ENCODE measurements at regions not wholly inside any gene's neighbourhood (a gene's known extent, or its start where the extent isn't known, plus 50 kb on each side); places are given as distances from the start of the nearest gene placed in this dataset.

- DNase-seq (ENCODE audit: low read depth in 1 of 2, low spot score in 2 of 2) (no peak), FAIRE-seq (no peak)
- H3K4me1 ChIP-seq (replicated peaks in 1 of 4; ENCODE audit: control insufficient read depth in 3 of 4, insufficient read depth in 4 of 4, low read length in 3 of 4): peaks cover 0 to 6% (median 1%) of the 10 kb centered on the region in 4 experiments; a peak in 2 of 7 replicates
- no peak overlapping the region for H2BK120ac ChIP-seq (replicated peaks; ENCODE audit: low read depth, low read length)
- ChIA-PET CTCF (ENCODE audit: partially characterized antibody) (interaction anchor here (0.6 to 2.3 kb wide), 11 partner anchors 9 to 343 kb away, joined by 3 to 11 read pairs (median 4); no protein-coding TSS in a partner anchor), POLR2A (ENCODE audit: partially characterized antibody) (no interaction called here)
- H3K4me3 ChIP-seq (ENCODE audit: extremely low read depth in 1 of 4, insufficient read depth in 2 of 4, low read depth in 3 of 4, low read length in 4 of 4): no peak overlapping the region
- H3K23ac ChIP-seq (ENCODE audit: insufficient read length): no peak overlapping the region
- no peaks in the 10 kb centered on the region for H3K9me3 ChIP-seq (ENCODE audit: insufficient read depth in 2 of 2, low read depth in 1 of 2, low read length in 1 of 2)
- no peak overlapping the region for H2AK5ac ChIP-seq (ENCODE audit: low read depth, low read length)
- no peak overlapping the region for H3K4me2 ChIP-seq (ENCODE audit: insufficient read depth in 1 of 2, low read depth in 2 of 2, low read length in 2 of 2)
- no peaks in the 10 kb centered on the region for H3K23me2 ChIP-seq (ENCODE audit: low read depth, low read length)
- H2BK12ac ChIP-seq (ENCODE audit: low read depth, low read length): peak overlapping the region; percentile 90; the same call in 1 of the 2 replicates
- 0 out of 2 replicates have a peak overlapping the region, but pooled peaks have one; percentile 81 for H2BK15ac ChIP-seq (ENCODE audit: low read length)
- no peak overlapping the region for H3K9ac ChIP-seq (replicated peaks in 1 of 4; ENCODE audit: extremely low read depth in 1 of 4, low read depth in 3 of 4, low read length in 3 of 4)
- H4K8ac ChIP-seq (ENCODE audit: extremely low read depth, insufficient read depth, low read length): no peak overlapping the region
- H3K36me3 ChIP-seq (ENCODE audit: control insufficient read depth in 2 of 4, insufficient read depth in 4 of 4, low read length in 3 of 4): no peaks in the 10 kb centered on the region
- H3K18ac ChIP-seq (ENCODE audit: extremely low read depth, low read length): peak overlapping the region; percentile 87
- no peaks in the 10 kb centered on the region for H3K79me2 ChIP-seq (ENCODE audit: control insufficient read depth in 1 of 2, insufficient read depth in 2 of 2, low read length in 2 of 2)
- TF ChIP-seq RAD21 (IDR thresholded peaks at IDR 0.05 in 1 of 2, conservative IDR thresholded peaks at IDR 0.05 in 1 of 2; ENCODE audit: low read depth in 2 of 2, low read length in 2 of 2): peak; percentile 44 to 55
- peak; percentile 36 to 61 (median 45) for TF ChIP-seq CTCF (IDR thresholded peaks at IDR 0.05; ENCODE audit: control extremely low read depth in 1 of 3, insufficient read depth in 1 of 3, low read depth in 1 of 3, low read length in 3 of 3)
- no peak for TF ChIP-seq BACH1 (IDR thresholded peaks at IDR 0.05; ENCODE audit: low read length)
- H3K27ac ChIP-seq (ENCODE audit: low read depth, low read length): no peak overlapping the region
- H4K91ac ChIP-seq (replicated peaks; ENCODE audit: insufficient read length, low read length): no peak overlapping the region
- no peak overlapping the region for H2AFZ ChIP-seq (ENCODE audit: low read length)
- no peaks in the 10 kb centered on the region for H3K27me3 ChIP-seq (replicated peaks in 1 of 4; ENCODE audit: control insufficient read depth in 3 of 4, extremely low read depth in 1 of 4, insufficient read depth in 3 of 4, low read length in 3 of 4)
- no peaks in the 10 kb centered on the region for H3K79me1 ChIP-seq (ENCODE audit: low read depth, low read length)
- no peak overlapping the region for H4K5ac ChIP-seq (ENCODE audit: insufficient read length, low read depth, low read length)
- peak overlapping the region; percentile 75; the same call in 1 of the 2 replicates for H2BK5ac ChIP-seq (ENCODE audit: low read depth, low read length)
- no peak overlapping the region for H3K4ac ChIP-seq (replicated peaks; ENCODE audit: insufficient read length, low read depth, low read length)
- 90% methylated on average over 19 of the region's 21 CpGs; no CpG with 5 or more reads in 1 of the 2 experiments for WGBS, 2 experiments (ENCODE audit: extremely low coverage in 1 of 2, insufficient coverage in 1 of 2, insufficient read length in 1 of 2, insufficient replicate concordance in 2 of 2, low coverage in 1 of 2, low lambda C conversion rate in 2 of 2, missing lambda C conversion rate in 1 of 2)
- H3K14ac ChIP-seq (ENCODE audit: insufficient read length): no peak overlapping the region
- H4K20me1 ChIP-seq (replicated peaks in 1 of 2; ENCODE audit: control insufficient read depth in 1 of 2, insufficient read depth in 2 of 2, low read length in 2 of 2): no peaks in the 10 kb centered on the region
- no peak overlapping the region for H3K56ac ChIP-seq (replicated peaks; ENCODE audit: insufficient read length, low read depth, low read length)
- peak overlapping the region; percentile 61; the same call in 1 of the 2 replicates for H2BK20ac ChIP-seq (ENCODE audit: low read length)
Measured at GRCh38 chr11:134978388-134979088, 566.5 kb upstream of the B3GAT1 start.
